Aorta (tissue), 5 donors: ENCODE measurements at regions not wholly inside any gene's neighbourhood (a gene's known extent, or its start where the extent isn't known, plus 50 kb on each side); places are given as distances from the start of the nearest gene placed in this dataset.

ENCODE experiments used
- ATAC-seq: fragments of 200-7000 bp; cut with Tn5 transposase; one replicate; pipeline ENCODE4 v1.9.1; 2022; ENCODE audit warnings: moderate library complexity; ENCODE audit not compliant: low FRiP score
- DNase-seq, 2 donors: peaks; one replicate each; pipeline ENCODE4 v3.0.0-alpha.2; 2020
- H3K27ac ChIP-seq, 2 donors: one replicate each; pipeline ENCODE4 v1.5.1; 2013; ENCODE audit warnings: low read length in 2 of 2, mild to moderate bottlenecking in 2 of 2, moderate library complexity in 2 of 2, control low read depth in 1 of 2, inconsistent platforms in 1 of 2, low read depth in 1 of 2
- H3K27me3 ChIP-seq, 2 donors: one replicate each; pipeline ENCODE4 v1.6.1; 2013; ENCODE audit warnings: control low read depth in 1 of 2, low read length in 1 of 2, mild to moderate bottlenecking in 1 of 2, moderate library complexity in 1 of 2; ENCODE audit not compliant: insufficient read depth in 2 of 2, control insufficient read depth in 1 of 2
- H3K36me3 ChIP-seq, 2 donors: one replicate each; pipeline ENCODE4 v1.6.1; 2013; ENCODE audit warnings: control low read depth in 1 of 2, low read length in 1 of 2, mild to moderate bottlenecking in 1 of 2; ENCODE audit not compliant: insufficient read depth in 2 of 2, control insufficient read depth in 1 of 2
- H3K4me1 ChIP-seq, 2 donors: one replicate each; pipeline ENCODE4 v1.6.1; 2013; ENCODE audit warnings: low read length in 2 of 2, control low read depth in 1 of 2, mild to moderate bottlenecking in 1 of 2, moderate library complexity in 1 of 2; ENCODE audit not compliant: insufficient read depth in 2 of 2, control insufficient read depth in 1 of 2
- H3K4me3 ChIP-seq, 2 donors: one replicate each; pipeline ENCODE4 v1.5.1; 2013; ENCODE audit warnings: low read length in 2 of 2, control low read depth in 1 of 2, mild to moderate bottlenecking in 1 of 2
- H3K9me3 ChIP-seq: one replicate; pipeline ENCODE4 v1.6.1; 2013; ENCODE audit warnings: mild to moderate bottlenecking, low read length; ENCODE audit not compliant: control insufficient read depth
- WGBS, 2 donors: extraction: QIAGEN DNeasy Blood & Tissue Kit; methylation state at CpG; one replicate each; pipeline ENCODE4 v1.1.7; 2013; 5-methylcytosine and 5-hydroxymethylcytosine counted together
- intact Hi-C, 2 donors: fragments of 100-400 bp; cut with DNase I; formaldehyde crosslinking; loops; one replicate each; pipeline versions ENCODE4 v1.14.2 to v1.15.0; 2022
- donor health status: healthy with polysubstance abuse.
- donor health status: Bipolar disorder and iron deficiency.
- donor health status: DM: no; HTN: no; CAD: no.
- donor health status: DM: no; HTN: no; CAD: no.
- donor health status: DM: yes; HTN: yes; CAD: no.

- Histone ChIP-seq H3K4me3 (no peak overlapping the region), H3K36me3 (no peaks in the 10 kb centered on the region), H3K4me1 (no peaks in the 10 kb centered on the region), H3K27me3 (no peaks in the 10 kb centered on the region), H3K27ac (no peak overlapping the region), H3K9me3 (peaks cover 2% of the 10 kb centered on the region)
- 91 to 93% methylated on average over 4 of the region's 4 CpGs for WGBS, 2 donors
- intact Hi-C loops: no loop called here
- ATAC-seq: no peak
- DNase-seq: no peak
These were observed 62.6 kb upstream of the SIRPG start for GRCh38 chr20:1720226-1720625.

- H3K4me1 ChIP-seq: no peaks in the 10 kb centered on the region
- H3K9me3 ChIP-seq: peaks cover 2% of the 10 kb centered on the region
- H3K4me3 ChIP-seq: no peak overlapping the region
- no peaks in the 10 kb centered on the region for H3K36me3 ChIP-seq
- intact Hi-C loops: no loop called here
- peak in 1 of 2 donors; percentile 69 for DNase-seq
- no peak overlapping the region for H3K27ac ChIP-seq
- no peak for ATAC-seq
- no peaks in the 10 kb centered on the region for H3K27me3 ChIP-seq
- 73 to 74% methylated on average over 8 of the region's 8 CpGs for WGBS, 2 donors
These were observed 61.2 kb upstream of the SIRPG start for GRCh38 chr20:1718604-1719384.

GRCh38 chr20:1712634-1713624, 55.4 kb upstream of the SIRPG start:
- no peak for DNase-seq

GRCh38 chr20:1711826-1712601, 54.4 kb upstream of the SIRPG start:
- H3K27ac ChIP-seq: no peak overlapping the region
- H3K27me3 ChIP-seq: no peaks in the 10 kb centered on the region
- WGBS, 2 donors: 82 to 83% methylated on average over 14 of the region's 14 CpGs
- no peak for ATAC-seq
- intact Hi-C loops: no loop called here
- H3K9me3 ChIP-seq: peaks cover 4% of the 10 kb centered on the region
- no peak overlapping the region for H3K4me3 ChIP-seq
- H3K36me3 ChIP-seq: no peaks in the 10 kb centered on the region
- H3K4me1 ChIP-seq: no peaks in the 10 kb centered on the region
- no peak for DNase-seq

More at GRCh38 chr20:1712634-1713624, 55.4 kb upstream of the SIRPG start:
- H3K27ac ChIP-seq: no peak overlapping the region
- no peaks in the 10 kb centered on the region for H3K4me1 ChIP-seq
- no peak overlapping the region for H3K4me3 ChIP-seq
- H3K27me3 ChIP-seq: no peaks in the 10 kb centered on the region
- H3K36me3 ChIP-seq: no peaks in the 10 kb centered on the region
- peaks cover 4% of the 10 kb centered on the region for H3K9me3 ChIP-seq
- ATAC-seq: no peak
- intact Hi-C loops: no loop called here
- WGBS, 2 donors: 86 to 90% methylated on average over 4 of the region's 4 CpGs

- peaks cover 4% of the 10 kb centered on the region for H3K9me3 ChIP-seq
- H3K36me3 ChIP-seq: no peaks in the 10 kb centered on the region
- no peaks in the 10 kb centered on the region for H3K27me3 ChIP-seq
- H3K4me1 ChIP-seq: no peaks in the 10 kb centered on the region
- no peak for ATAC-seq
- H3K4me3 ChIP-seq: no peak overlapping the region
- no peak overlapping the region for H3K27ac ChIP-seq
- intact Hi-C loops: no loop called here
- DNase-seq: no peak
- 87 to 91% methylated on average over 11 of the region's 11 CpGs for WGBS, 2 donors
These were observed 53.7 kb upstream of the SIRPG start for GRCh38 chr20:1711266-1711665.

GRCh38 chr20:1710484-1710883, 52.9 kb upstream of the SIRPG start:
- no peaks in the 10 kb centered on the region for H3K4me1 ChIP-seq
- 60 to 62% methylated on average over 7 of the region's 7 CpGs for WGBS, 2 donors
- no peaks in the 10 kb centered on the region for H3K27me3 ChIP-seq
- H3K9me3 ChIP-seq: peaks cover 4% of the 10 kb centered on the region
- no peak overlapping the region for H3K4me3 ChIP-seq
- DNase-seq (no peak), ATAC-seq (no peak)
- H3K27ac ChIP-seq: no peak overlapping the region
- no peaks in the 10 kb centered on the region for H3K36me3 ChIP-seq
- intact Hi-C loops: no loop called here

GRCh38 chr20:1707588-1708449, 50.2 kb upstream of the SIRPG start:
- WGBS, 2 donors: 69 to 78% methylated on average over 6 of the region's 6 CpGs
- H3K27ac ChIP-seq: no peak overlapping the region
- no peak overlapping the region for H3K4me3 ChIP-seq
- no peaks in the 10 kb centered on the region for H3K36me3 ChIP-seq
- ATAC-seq: no peak
- intact Hi-C loops: no loop called here
- no peaks in the 10 kb centered on the region for H3K4me1 ChIP-seq
- H3K27me3 ChIP-seq: no peaks in the 10 kb centered on the region
- DNase-seq: no peak
- H3K9me3 ChIP-seq: peaks cover 4% of the 10 kb centered on the region
